ENCODE measurements at regions not wholly inside any gene's neighbourhood (a gene's known extent, or its start where the extent isn't known, plus 50 kb on each side); places are given as distances from the start of the nearest gene placed in this dataset.

- no peak for DNase-seq
Observed at GRCh38 chr14:101362529-101363260, 198.6 kb upstream of the DIO3 start.

- DNase-seq, result no peak
Observed at GRCh38 chr14:101363261-101363555, 198.1 kb upstream of the DIO3 start.

- DNase-seq, result no peak
Observed at GRCh38 chr14:101363880-101364391, 197.4 kb upstream of the DIO3 start.

- DNase-seq, result no peak
Observed at GRCh38 chr14:101364503-101365328, 196.6 kb upstream of the DIO3 start.

- DNase-seq, result no peak
Observed at GRCh38 chr14:101365329-101366158, 195.8 kb upstream of the DIO3 start.

- DNase-seq, result no peak
Observed at GRCh38 chr14:101367421-101368261, 193.7 kb upstream of the DIO3 start.

GRCh38 chr14:101368629-101369028 lies 192.7 kb upstream of the DIO3 start:
- no peak for DNase-seq

- no peak for DNase-seq
Observed at GRCh38 chr14:101369194-101369915, 191.9 kb upstream of the DIO3 start.

GRCh38 chr14:101369916-101370592 lies 191.2 kb upstream of the DIO3 start:
- DNase-seq, result no peak

- no peak for DNase-seq
Observed at GRCh38 chr14:101370593-101371569, 190.4 kb upstream of the DIO3 start.

GRCh38 chr14:101371799-101372793 lies 189.2 kb upstream of the DIO3 start:
- DNase-seq, result no peak

- no peak for DNase-seq
Observed at GRCh38 chr14:101372894-101373620, 188.2 kb upstream of the DIO3 start.

- no peak for DNase-seq
Observed at GRCh38 chr14:101373690-101374295, 187.5 kb upstream of the DIO3 start.

- no peak for DNase-seq
Observed at GRCh38 chr14:101374373-101375338, 186.6 kb upstream of the DIO3 start.

- DNase-seq, result no peak
Observed at GRCh38 chr14:101377069-101377468, 184.2 kb upstream of the DIO3 start.

- DNase-seq, result no peak
Observed at GRCh38 chr14:101379842-101380241, 181.5 kb upstream of the DIO3 start.
